HuH-7.5 (cell line): ENCODE measurements at regions not wholly inside any gene's neighbourhood (a gene's known extent, or its start where the extent isn't known, plus 50 kb on each side); places are given as distances from the start of the nearest gene placed in this dataset.
A peak's percentile ranks its signal among the peaks of the same experiment; 100 is the strongest.

Experiments used
- DNase-seq: peaks from one replicate; pipeline ENCODE4 v3.0.0; 2011; ENCODE audit warnings: low spot score

GRCh38 chr13:91105270-91105669, 242.2 kb upstream of the MIR17HG start:
- no peak for DNase-seq

GRCh38 chr13:91106565-91106964, 240.9 kb upstream of the MIR17HG start:
- no peak for DNase-seq

GRCh38 chr13:91108315-91108714, 239.2 kb upstream of the MIR17HG start:
- DNase-seq, result no peak

GRCh38 chr13:91111476-91112200, 235.8 kb upstream of the MIR17HG start:
- no peak for DNase-seq

- DNase-seq, result no peak
Observed at GRCh38 chr13:91112201-91112923, 235.1 kb upstream of the MIR17HG start.

- no peak for DNase-seq
Observed at GRCh38 chr13:91112924-91113277, 234.6 kb upstream of the MIR17HG start.

- no peak for DNase-seq
Observed at GRCh38 chr13:91115776-91116175, 231.7 kb upstream of the MIR17HG start.

GRCh38 chr13:91117351-91117750, 230.1 kb upstream of the MIR17HG start:
- DNase-seq, result no peak

- no peak for DNase-seq
Observed at GRCh38 chr13:91119643-91120042, 227.8 kb upstream of the MIR17HG start.

- no peak for DNase-seq
Observed at GRCh38 chr13:91122766-91123165, 224.7 kb upstream of the MIR17HG start.

- no peak for DNase-seq
Observed at GRCh38 chr13:91123456-91124127, 223.9 kb upstream of the MIR17HG start.

GRCh38 chr13:91126806-91127205, 220.7 kb upstream of the MIR17HG start:
- DNase-seq, result no peak

- DNase-seq, result no peak
Observed at GRCh38 chr13:91127995-91128394, 219.5 kb upstream of the MIR17HG start.

- no peak for DNase-seq
Observed at GRCh38 chr13:91132381-91132780, 215.1 kb upstream of the MIR17HG start.

GRCh38 chr13:91132786-91133185, 214.7 kb upstream of the MIR17HG start:
- no peak for DNase-seq

GRCh38 chr13:91133941-91134802, 213.3 kb upstream of the MIR17HG start:
- peak; percentile 8 for DNase-seq

GRCh38 chr13:91134803-91135184, 212.7 kb upstream of the MIR17HG start:
- DNase-seq, result no peak

- DNase-seq, result no peak
Observed at GRCh38 chr13:91135376-91135775, 212.1 kb upstream of the MIR17HG start.

- no peak for DNase-seq
Observed at GRCh38 chr13:91135968-91136367, 211.5 kb upstream of the MIR17HG start.

GRCh38 chr13:91136806-91137205, 210.7 kb upstream of the MIR17HG start:
- no peak for DNase-seq

- no peak for DNase-seq
Observed at GRCh38 chr13:91139232-91139631, 208.3 kb upstream of the MIR17HG start.

GRCh38 chr13:91141543-91142061, 205.9 kb upstream of the MIR17HG start:
- no peak for DNase-seq
